Activated naive CD8-positive, alpha-beta T cell treated with anti-CD3 and anti-CD28 coated beads for 36 hours (primary cell): ENCODE measurements at regions not wholly inside any gene's neighbourhood (a gene's known extent, or its start where the extent isn't known, plus 50 kb on each side); places are given as distances from the start of the nearest gene placed in this dataset.

ENCODE experiments used
- DNase-seq: peaks from one replicate; pipeline ENCODE4 v3.0.0; 2021
- H3K27ac Mint-ChIP-seq: one replicate; pipeline ENCODE4 v1.8.0; 2022; ENCODE audit warnings: mild to moderate bottlenecking, moderate library complexity, mixed read lengths
- H3K27me3 Mint-ChIP-seq: one replicate; pipeline ENCODE4 v1.8.0; 2022; ENCODE audit warnings: mild to moderate bottlenecking, mixed read lengths
- H3K36me3 Mint-ChIP-seq: one replicate; pipeline ENCODE4 v1.8.0; 2021; ENCODE audit warnings: mild to moderate bottlenecking, mixed read lengths
- H3K4me1 Mint-ChIP-seq: one replicate; pipeline ENCODE4 v1.8.0; 2021; ENCODE audit warnings: mixed read lengths
- H3K4me3 Mint-ChIP-seq: one replicate; pipeline ENCODE4 v1.8.0; 2022; ENCODE audit warnings: mild to moderate bottlenecking, moderate library complexity, mixed read lengths
- H3K9me3 Mint-ChIP-seq: one replicate; pipeline ENCODE4 v1.8.0; 2022; ENCODE audit warnings: mixed read lengths

GRCh38 chr22:47295982-47296381 is 533.5 kb downstream of the TBC1D22A start:
- DNase-seq, result no peak
- no peaks in the 10 kb centered on the region for H3K4me1 Mint-ChIP-seq
- no peaks in the 10 kb centered on the region for H3K9me3 Mint-ChIP-seq
- no peak overlapping the region for H3K4me3 Mint-ChIP-seq
- H3K27ac Mint-ChIP-seq, result no peak overlapping the region
- no peaks in the 10 kb centered on the region for H3K36me3 Mint-ChIP-seq
- H3K27me3 Mint-ChIP-seq, result no peaks in the 10 kb centered on the region

- Mint-ChIP-seq H3K9me3 (no peaks in the 10 kb centered on the region), H3K27me3 (no peaks in the 10 kb centered on the region), H3K4me3 (no peak overlapping the region), H3K27ac (no peak overlapping the region), H3K36me3 (no peaks in the 10 kb centered on the region), H3K4me1 (no peaks in the 10 kb centered on the region)
- no peak for DNase-seq
These were observed 532.9 kb downstream of the TBC1D22A start for GRCh38 chr22:47295226-47295901.

- no peak overlapping the region for H3K4me3 Mint-ChIP-seq
- no peak for DNase-seq
- no peaks in the 10 kb centered on the region for H3K36me3 Mint-ChIP-seq
- H3K27me3 Mint-ChIP-seq, result no peaks in the 10 kb centered on the region
- no peaks in the 10 kb centered on the region for H3K9me3 Mint-ChIP-seq
- no peaks in the 10 kb centered on the region for H3K4me1 Mint-ChIP-seq
- H3K27ac Mint-ChIP-seq, result no peak overlapping the region
These were observed 532.1 kb downstream of the TBC1D22A start for GRCh38 chr22:47294576-47294975.

GRCh38 chr22:47294222-47294532 is 531.7 kb downstream of the TBC1D22A start:
- Mint-ChIP-seq H3K4me3 (no peak overlapping the region), H3K4me1 (no peaks in the 10 kb centered on the region), H3K27ac (no peak overlapping the region), H3K27me3 (no peaks in the 10 kb centered on the region), H3K36me3 (no peaks in the 10 kb centered on the region), H3K9me3 (no peaks in the 10 kb centered on the region)
- no peak for DNase-seq

GRCh38 chr22:47293368-47294221 is 531.1 kb downstream of the TBC1D22A start:
- DNase-seq, result no peak
- Mint-ChIP-seq H3K36me3 (no peaks in the 10 kb centered on the region), H3K27me3 (no peaks in the 10 kb centered on the region), H3K4me1 (no peaks in the 10 kb centered on the region), H3K9me3 (no peaks in the 10 kb centered on the region), H3K4me3 (no peak overlapping the region), H3K27ac (no peak overlapping the region)

GRCh38 chr22:47292546-47293320 is 530.3 kb downstream of the TBC1D22A start:
- DNase-seq, result no peak
- Mint-ChIP-seq H3K27ac (no peak overlapping the region), H3K36me3 (no peaks in the 10 kb centered on the region), H3K27me3 (no peaks in the 10 kb centered on the region), H3K9me3 (no peaks in the 10 kb centered on the region), H3K4me1 (no peaks in the 10 kb centered on the region), H3K4me3 (no peak overlapping the region)

- Mint-ChIP-seq H3K9me3 (no peaks in the 10 kb centered on the region), H3K36me3 (no peaks in the 10 kb centered on the region), H3K27me3 (no peaks in the 10 kb centered on the region), H3K27ac (no peak overlapping the region), H3K4me1 (no peaks in the 10 kb centered on the region), H3K4me3 (no peak overlapping the region)
- no peak for DNase-seq
These were observed 529.4 kb downstream of the TBC1D22A start for GRCh38 chr22:47291565-47292495.

GRCh38 chr22:47290706-47291430 is 528.4 kb downstream of the TBC1D22A start:
- no peak for DNase-seq
- H3K27ac Mint-ChIP-seq, result no peak overlapping the region
- H3K36me3 Mint-ChIP-seq, result no peaks in the 10 kb centered on the region
- no peaks in the 10 kb centered on the region for H3K4me1 Mint-ChIP-seq
- H3K4me3 Mint-ChIP-seq, result no peak overlapping the region
- no peaks in the 10 kb centered on the region for H3K9me3 Mint-ChIP-seq
- no peaks in the 10 kb centered on the region for H3K27me3 Mint-ChIP-seq

- Mint-ChIP-seq H3K9me3 (no peaks in the 10 kb centered on the region), H3K4me1 (no peaks in the 10 kb centered on the region), H3K36me3 (no peaks in the 10 kb centered on the region), H3K27ac (no peak overlapping the region), H3K27me3 (no peaks in the 10 kb centered on the region), H3K4me3 (no peak overlapping the region)
- DNase-seq, result no peak
These were observed 527.0 kb downstream of the TBC1D22A start for GRCh38 chr22:47289336-47289985.

GRCh38 chr22:47288680-47289079 is 526.2 kb downstream of the TBC1D22A start:
- Mint-ChIP-seq H3K4me3 (no peak overlapping the region), H3K27ac (no peak overlapping the region), H3K27me3 (no peaks in the 10 kb centered on the region), H3K9me3 (no peaks in the 10 kb centered on the region), H3K36me3 (no peaks in the 10 kb centered on the region), H3K4me1 (no peaks in the 10 kb centered on the region)
- DNase-seq, result no peak

GRCh38 chr22:47287516-47287915 is 525.1 kb downstream of the TBC1D22A start:
- Mint-ChIP-seq H3K27me3 (no peaks in the 10 kb centered on the region), H3K4me1 (no peaks in the 10 kb centered on the region), H3K27ac (no peak overlapping the region), H3K36me3 (no peaks in the 10 kb centered on the region), H3K4me3 (no peak overlapping the region), H3K9me3 (no peaks in the 10 kb centered on the region)
- no peak for DNase-seq

GRCh38 chr22:47286590-47286989 is 524.1 kb downstream of the TBC1D22A start:
- Mint-ChIP-seq H3K36me3 (no peaks in the 10 kb centered on the region), H3K9me3 (no peaks in the 10 kb centered on the region), H3K4me1 (no peaks in the 10 kb centered on the region), H3K27me3 (no peaks in the 10 kb centered on the region), H3K27ac (no peak overlapping the region), H3K4me3 (no peak overlapping the region)
- DNase-seq, result no peak

- Mint-ChIP-seq H3K9me3 (no peaks in the 10 kb centered on the region), H3K4me3 (no peak overlapping the region), H3K27me3 (no peaks in the 10 kb centered on the region)
These were observed 523.5 kb downstream of the TBC1D22A start for GRCh38 chr22:47285981-47286380.

GRCh38 chr22:47284822-47285221 is 522.4 kb downstream of the TBC1D22A start:
- H3K4me1 Mint-ChIP-seq, result no peaks in the 10 kb centered on the region
- no peaks in the 10 kb centered on the region for H3K9me3 Mint-ChIP-seq
- no peak for DNase-seq
- H3K27ac Mint-ChIP-seq, result no peak overlapping the region
- H3K4me3 Mint-ChIP-seq, result no peak overlapping the region
- no peaks in the 10 kb centered on the region for H3K27me3 Mint-ChIP-seq
- no peaks in the 10 kb centered on the region for H3K36me3 Mint-ChIP-seq

More at GRCh38 chr22:47285981-47286380, 523.5 kb downstream of the TBC1D22A start:
- no peak for DNase-seq
- Mint-ChIP-seq H3K36me3 (no peaks in the 10 kb centered on the region), H3K4me1 (no peaks in the 10 kb centered on the region), H3K27ac (no peak overlapping the region)
